Progenitor cell of endocrine pancreas (in vitro differentiated cells): ENCODE measurements at regions not wholly inside any gene's neighbourhood (a gene's known extent, or its start where the extent isn't known, plus 50 kb on each side); places are given as distances from the start of the nearest gene placed in this dataset.

Experiments used
- DNase-seq: peaks from one replicate; pipeline ENCODE4 v3.0.0; 2021; ENCODE audit warnings: low spot score; ENCODE audit not compliant: unreplicated experiment
- H3K27ac Mint-ChIP-seq: 2 replicates; pipeline ENCODE4 v1.8.0; 2021; ENCODE audit warnings: mild to moderate bottlenecking, moderate library complexity, mixed read lengths
- H3K27me3 Mint-ChIP-seq: 2 replicates; pipeline ENCODE4 v1.8.0; 2021; ENCODE audit warnings: mixed read lengths
- H3K36me3 Mint-ChIP-seq: 2 replicates; pipeline ENCODE4 v1.8.0; 2022; ENCODE audit warnings: mixed read lengths; ENCODE audit not compliant: insufficient read depth
- H3K4me1 Mint-ChIP-seq: 2 replicates; pipeline ENCODE4 v1.8.0; 2021; ENCODE audit warnings: low read depth, mixed read lengths
- H3K4me3 Mint-ChIP-seq: 2 replicates; pipeline ENCODE4 v1.8.0; 2021; ENCODE audit warnings: low read depth, mild to moderate bottlenecking, moderate library complexity, mixed read lengths
- H3K9me3 Mint-ChIP-seq: 2 replicates; pipeline ENCODE4 v1.8.0; 2021; ENCODE audit warnings: low read depth, mixed read lengths
- TF ChIP-seq, protein P1 (sequence below): fragments of 200-600 bp; sonication (generic); IDR thresholded peaks from one replicate; pipeline ENCODE4 v1.5.0; 2021; ENCODE audit warnings: antibody characterized with exemption, mild to moderate bottlenecking; ENCODE audit not compliant: unreplicated experiment

DNA sequence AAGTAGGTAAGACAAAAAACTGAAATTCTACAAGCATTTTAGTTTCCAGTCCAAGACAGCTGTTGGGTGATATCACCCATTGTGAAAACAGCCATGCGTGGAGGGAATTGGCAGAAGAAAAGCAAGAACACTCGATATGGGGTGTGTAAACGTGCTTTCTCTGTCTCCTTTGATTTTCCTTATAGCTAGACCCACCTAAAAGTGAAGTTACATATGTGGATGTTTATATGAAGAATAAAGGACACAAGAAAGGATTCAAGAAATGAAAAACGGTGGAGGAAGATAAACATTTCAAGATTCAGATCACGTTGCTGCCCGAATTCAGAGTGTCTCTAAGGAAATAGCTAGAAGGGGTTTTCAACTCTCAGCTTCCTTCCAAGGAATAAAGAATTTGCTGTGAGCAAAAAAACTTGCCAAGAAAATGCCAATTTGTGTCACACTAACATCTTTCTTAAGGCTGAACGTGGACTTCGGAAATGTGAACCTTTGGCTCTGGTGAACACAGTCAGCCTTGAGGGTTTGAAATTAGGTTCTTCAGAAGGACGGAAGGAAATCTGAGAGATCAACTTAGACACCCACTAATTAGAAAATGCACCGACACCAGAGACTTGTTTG lies 269.0 kb upstream of the ADAMTS9 start:
- Mint-ChIP-seq H3K27ac (no peak overlapping the region), H3K36me3 (no peaks in the 10 kb centered on the region), H3K4me1 (no peaks in the 10 kb centered on the region), H3K9me3 (peaks cover 2% of the 10 kb centered on the region), H3K27me3 (no peaks in the 10 kb centered on the region), H3K4me3 (no peak overlapping the region)
- TF ChIP-seq, protein P1, sequence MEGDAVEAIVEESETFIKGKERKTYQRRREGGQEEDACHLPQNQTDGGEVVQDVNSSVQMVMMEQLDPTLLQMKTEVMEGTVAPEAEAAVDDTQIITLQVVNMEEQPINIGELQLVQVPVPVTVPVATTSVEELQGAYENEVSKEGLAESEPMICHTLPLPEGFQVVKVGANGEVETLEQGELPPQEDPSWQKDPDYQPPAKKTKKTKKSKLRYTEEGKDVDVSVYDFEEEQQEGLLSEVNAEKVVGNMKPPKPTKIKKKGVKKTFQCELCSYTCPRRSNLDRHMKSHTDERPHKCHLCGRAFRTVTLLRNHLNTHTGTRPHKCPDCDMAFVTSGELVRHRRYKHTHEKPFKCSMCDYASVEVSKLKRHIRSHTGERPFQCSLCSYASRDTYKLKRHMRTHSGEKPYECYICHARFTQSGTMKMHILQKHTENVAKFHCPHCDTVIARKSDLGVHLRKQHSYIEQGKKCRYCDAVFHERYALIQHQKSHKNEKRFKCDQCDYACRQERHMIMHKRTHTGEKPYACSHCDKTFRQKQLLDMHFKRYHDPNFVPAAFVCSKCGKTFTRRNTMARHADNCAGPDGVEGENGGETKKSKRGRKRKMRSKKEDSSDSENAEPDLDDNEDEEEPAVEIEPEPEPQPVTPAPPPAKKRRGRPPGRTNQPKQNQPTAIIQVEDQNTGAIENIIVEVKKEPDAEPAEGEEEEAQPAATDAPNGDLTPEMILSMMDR: no peak
- DNase-seq: no peak

DNA sequence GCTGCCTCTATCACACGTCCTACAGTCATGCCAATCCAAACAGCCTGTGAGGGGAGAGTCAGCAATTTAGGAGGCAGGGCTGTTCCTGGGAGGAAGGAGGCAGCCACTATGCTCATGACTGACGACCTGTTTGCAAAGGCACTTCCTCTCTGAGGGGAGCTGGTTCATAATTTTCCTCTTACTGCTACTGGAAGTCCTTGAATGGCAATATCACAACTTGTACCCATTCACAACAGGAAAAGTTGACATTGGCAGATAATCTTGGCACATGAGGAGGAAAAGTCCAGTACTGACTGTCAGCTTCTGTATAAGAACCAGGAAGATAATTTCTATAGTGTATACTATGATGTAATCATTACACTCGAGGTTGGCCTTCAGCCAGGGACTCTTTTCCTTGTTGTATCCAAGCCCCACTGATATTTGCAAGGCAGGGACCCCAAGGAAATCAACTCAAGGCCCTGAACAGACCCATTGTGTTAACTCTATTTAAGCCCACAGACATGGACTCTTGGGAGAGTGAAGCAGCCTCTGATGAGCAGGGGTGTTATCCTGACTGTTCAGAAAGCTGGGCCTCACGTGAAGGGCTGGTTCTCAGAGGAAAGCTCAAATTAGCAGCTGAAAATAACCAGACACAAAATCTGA lies 267.3 kb upstream of the ADAMTS9 start:
- Mint-ChIP-seq H3K27ac (no peak overlapping the region), H3K9me3 (peaks cover 2% of the 10 kb centered on the region), H3K4me1 (no peaks in the 10 kb centered on the region), H3K27me3 (no peaks in the 10 kb centered on the region), H3K36me3 (no peaks in the 10 kb centered on the region), H3K4me3 (no peak overlapping the region)
- no peak for DNase-seq
- TF ChIP-seq, protein P1: no peak

DNA sequence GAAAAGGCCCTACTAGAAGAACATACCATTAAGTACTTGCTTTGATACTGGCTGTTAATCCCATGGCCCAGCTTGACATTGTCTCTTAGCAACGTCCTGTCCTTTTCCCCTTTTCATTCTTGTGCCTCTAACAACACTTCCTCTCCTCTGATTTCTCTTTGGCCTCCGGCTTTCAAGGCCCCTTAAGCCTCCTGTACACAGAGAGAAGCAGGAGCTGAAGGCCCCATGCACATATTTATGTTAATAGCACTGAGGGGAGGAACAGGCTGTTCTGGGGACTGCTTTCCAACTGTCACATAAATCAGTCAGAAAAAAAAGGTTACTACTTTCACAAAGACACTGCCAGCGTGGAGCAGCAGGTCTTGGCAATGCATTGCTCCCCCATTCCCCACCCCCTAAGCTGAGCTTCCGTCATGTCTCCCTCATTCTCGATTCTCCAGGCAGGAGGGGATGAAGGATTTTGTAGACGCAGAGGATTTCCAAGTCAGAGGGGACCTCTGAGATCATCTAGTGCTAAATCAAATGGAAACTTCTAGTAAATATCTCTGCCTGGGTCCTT lies 257.4 kb upstream of the ADAMTS9 start:
- peaks cover 8% of the 10 kb centered on the region for H3K4me1 Mint-ChIP-seq
- H3K4me3 Mint-ChIP-seq: no peak overlapping the region
- H3K36me3 Mint-ChIP-seq: no peaks in the 10 kb centered on the region
- TF ChIP-seq, protein P1: no peak
- peaks cover 4% of the 10 kb centered on the region for H3K27me3 Mint-ChIP-seq
- no peaks in the 10 kb centered on the region for H3K9me3 Mint-ChIP-seq
- DNase-seq: no peak
- peak overlapping the region; percentile 56 for H3K27ac Mint-ChIP-seq

DNA sequence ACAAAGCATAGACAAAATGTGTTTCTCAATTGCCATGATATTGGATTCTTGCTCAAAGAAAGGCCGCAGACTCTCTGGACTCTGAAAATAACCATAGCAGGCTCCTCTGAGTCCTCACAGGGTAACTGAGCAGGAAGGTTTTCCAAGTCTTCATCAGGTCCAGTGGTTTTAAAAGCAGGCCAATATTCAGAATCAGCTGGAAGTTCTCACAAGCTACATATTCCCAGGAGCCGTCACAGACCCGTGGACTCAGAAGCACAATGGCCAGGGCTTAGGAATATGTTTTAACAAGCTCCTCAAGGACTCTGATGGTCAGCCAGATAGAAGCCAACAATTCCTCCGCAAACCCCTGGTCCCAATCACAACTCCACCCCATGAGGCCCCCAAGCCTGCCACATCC lies 256.1 kb upstream of the ADAMTS9 start:
- H3K27me3 Mint-ChIP-seq: peaks cover 4% of the 10 kb centered on the region
- no peaks in the 10 kb centered on the region for H3K9me3 Mint-ChIP-seq
- DNase-seq: no peak
- H3K27ac Mint-ChIP-seq: no peak overlapping the region
- no peaks in the 10 kb centered on the region for H3K36me3 Mint-ChIP-seq
- TF ChIP-seq, protein P1: no peak
- H3K4me1 Mint-ChIP-seq: peaks cover 16% of the 10 kb centered on the region
- no peak overlapping the region for H3K4me3 Mint-ChIP-seq

DNA sequence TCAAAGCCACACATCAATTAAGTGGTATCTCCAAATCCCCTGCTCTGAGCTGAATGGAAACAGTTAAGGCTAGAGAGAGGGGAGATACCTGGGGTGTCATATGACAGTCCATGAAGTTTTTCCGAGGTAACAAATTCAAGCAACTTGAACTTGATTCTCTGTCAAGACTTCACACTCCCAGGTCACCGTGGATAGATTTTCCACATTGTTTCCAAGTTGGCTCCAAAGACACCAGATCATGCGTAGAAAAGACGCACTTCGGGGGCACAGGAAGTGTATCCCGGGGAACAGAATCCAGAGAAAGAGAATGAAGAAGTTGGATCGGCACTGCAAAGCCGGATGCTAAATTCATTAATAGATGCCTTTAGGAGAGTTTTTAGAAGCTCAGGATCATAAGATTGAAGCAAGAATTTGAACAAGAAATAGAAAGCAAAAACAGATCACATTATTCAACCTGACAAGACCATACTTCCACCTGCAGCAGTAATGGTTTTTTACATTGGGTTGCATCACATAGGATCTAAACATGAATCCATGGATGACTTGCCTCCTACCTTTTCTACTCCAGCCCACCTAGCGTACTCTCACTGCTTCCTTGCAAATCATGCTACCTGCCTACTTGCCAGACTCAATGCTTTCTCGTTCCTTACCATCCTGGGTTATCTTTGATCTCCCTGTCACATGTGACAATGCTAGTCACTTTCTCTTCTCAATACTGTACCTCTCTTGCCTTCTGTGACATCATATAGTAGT lies 253.0 kb upstream of the ADAMTS9 start:
- Mint-ChIP-seq H3K27me3 (peaks cover 4% of the 10 kb centered on the region), H3K27ac (no peak overlapping the region), H3K36me3 (no peaks in the 10 kb centered on the region), H3K4me1 (peaks cover 16% of the 10 kb centered on the region), H3K9me3 (no peaks in the 10 kb centered on the region), H3K4me3 (no peak overlapping the region)
- no peak for DNase-seq
- TF ChIP-seq, protein P1: no peak
